NCI-H226 (cell line): ENCODE measurements at regions not wholly inside any gene's neighbourhood (a gene's known extent, or its start where the extent isn't known, plus 50 kb on each side); places are given as distances from the start of the nearest gene placed in this dataset.
"Not testable (repeated sequence)": the region's sequence is repeated elsewhere in the genome, so short reads cannot be mapped to it uniquely, and the experiment has no call there.

ENCODE experiments used
- DNase-seq: peaks from one replicate; pipeline ENCODE4 v3.0.0-alpha.2; 2015

DNA sequence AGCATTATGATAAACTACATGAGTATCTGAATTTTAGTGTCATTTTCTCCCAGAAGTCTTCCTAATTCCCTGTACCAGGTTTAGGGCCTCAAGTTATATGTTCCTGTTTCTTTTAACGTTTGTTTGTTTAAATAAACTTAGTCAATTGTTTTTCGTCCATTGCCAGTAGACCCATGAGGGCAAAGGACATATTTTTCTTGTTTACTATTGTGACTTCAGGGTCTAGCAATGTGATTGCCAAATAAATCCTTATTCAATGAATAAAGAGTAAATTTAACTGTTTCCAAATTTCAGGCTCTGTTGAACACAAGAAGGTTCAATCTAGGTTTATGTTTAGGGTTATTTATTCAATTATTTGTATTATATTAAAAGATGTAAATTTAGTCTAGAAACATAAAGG, 391.6 kb upstream of the MGAT4C start:
- DNase-seq = no peak

GRCh38 chr12:86634456-86635410, 378.5 kb upstream of the MGAT4C start:
- DNase-seq = peak; percentile 37

DNA sequence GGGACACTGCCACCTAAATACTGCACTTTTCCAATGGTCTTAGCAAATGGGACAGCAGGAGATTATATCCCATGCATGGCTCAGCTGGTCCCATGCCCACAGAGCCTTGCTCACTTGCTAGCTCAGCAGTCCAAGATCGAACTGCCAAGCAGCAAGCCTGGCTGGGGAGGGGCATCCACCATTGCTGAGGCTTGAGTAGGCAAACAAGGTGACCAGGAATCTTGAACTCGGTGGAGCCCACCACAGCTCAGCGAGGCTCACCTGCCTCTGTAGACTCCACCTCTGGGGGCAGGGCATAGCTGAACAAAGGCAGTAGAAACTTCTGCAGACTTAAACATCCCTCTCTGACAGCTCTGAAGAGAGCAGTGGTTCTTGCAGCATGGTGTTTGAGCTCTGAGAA, 370.8 kb upstream of the MGAT4C start:
- no peak for DNase-seq

DNA sequence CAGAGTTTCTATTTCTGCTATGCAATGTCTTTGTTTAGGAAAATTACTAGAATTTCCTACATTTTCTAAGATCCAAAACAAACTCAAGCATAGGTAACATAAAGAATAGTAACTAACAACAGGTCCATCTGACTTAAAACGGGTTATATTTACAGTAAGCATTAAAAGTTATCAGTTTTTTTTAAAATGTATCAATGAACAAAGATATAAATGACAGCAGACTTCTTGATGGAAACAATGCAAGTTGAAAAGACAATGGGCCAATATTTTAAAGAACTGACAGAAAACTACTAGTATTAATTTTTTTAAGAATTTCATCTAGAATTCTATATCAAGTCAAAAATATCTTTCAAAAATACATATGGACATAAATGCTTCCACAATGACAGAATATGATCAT, 367.1 kb upstream of the MGAT4C start:
- no peak for DNase-seq

DNA sequence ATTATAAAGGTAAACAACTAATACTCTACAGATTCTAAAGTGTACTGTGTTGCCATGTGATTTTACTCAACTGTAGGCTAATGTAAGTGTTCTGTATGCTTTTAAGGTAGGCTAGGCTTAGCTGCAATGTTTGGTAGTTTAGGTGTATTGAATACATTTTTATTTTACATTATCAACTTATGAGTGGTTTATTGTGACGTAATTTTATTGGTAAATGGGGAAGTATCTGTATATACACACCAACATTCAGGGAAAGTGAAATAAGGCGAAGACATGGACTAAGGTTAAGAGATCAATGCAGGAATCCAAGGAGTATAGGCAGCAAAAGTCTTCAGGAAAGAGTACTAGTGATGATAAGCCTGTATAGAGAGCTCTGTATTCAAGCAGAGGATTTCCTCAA, 365.8 kb upstream of the MGAT4C start:
- DNase-seq = no peak

DNA sequence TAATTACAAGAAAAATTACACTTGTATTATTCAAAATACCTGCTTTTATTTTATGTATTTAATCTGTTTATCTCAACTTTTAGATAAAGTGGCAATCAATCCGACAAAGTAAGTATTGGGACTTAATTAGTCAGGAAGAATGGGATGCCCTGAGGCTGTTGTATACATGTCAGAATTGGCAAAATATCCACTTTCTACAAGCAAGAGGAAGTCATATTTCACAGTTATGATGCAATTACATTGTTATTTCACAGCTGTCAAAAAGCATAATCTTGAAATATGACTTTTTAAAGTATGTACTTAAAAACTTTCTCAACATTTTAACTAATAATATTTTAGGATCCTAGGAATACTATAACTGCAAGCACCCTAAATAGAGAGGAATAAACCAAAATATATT, 357.1 kb upstream of the MGAT4C start:
- DNase-seq = peak; percentile 83

DNA sequence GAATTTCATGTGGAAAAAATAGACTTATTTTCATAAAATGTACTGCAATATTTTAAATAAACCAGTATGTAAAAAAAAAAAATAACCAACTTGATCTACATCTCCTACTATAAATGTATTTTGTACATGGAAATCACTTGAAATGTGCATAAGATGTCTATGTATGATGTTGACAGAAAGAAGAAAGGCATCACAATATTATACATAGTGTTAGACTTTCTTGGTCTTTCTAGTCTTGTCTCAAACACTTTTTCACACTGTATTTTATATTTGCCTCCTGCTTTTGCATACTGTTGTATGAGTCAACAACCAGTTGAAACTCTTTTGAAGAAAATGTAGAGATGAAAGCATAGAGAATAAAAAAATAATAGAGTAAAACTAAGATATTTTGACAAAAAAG, 352.4 kb upstream of the MGAT4C start:
- DNase-seq = no peak

DNA sequence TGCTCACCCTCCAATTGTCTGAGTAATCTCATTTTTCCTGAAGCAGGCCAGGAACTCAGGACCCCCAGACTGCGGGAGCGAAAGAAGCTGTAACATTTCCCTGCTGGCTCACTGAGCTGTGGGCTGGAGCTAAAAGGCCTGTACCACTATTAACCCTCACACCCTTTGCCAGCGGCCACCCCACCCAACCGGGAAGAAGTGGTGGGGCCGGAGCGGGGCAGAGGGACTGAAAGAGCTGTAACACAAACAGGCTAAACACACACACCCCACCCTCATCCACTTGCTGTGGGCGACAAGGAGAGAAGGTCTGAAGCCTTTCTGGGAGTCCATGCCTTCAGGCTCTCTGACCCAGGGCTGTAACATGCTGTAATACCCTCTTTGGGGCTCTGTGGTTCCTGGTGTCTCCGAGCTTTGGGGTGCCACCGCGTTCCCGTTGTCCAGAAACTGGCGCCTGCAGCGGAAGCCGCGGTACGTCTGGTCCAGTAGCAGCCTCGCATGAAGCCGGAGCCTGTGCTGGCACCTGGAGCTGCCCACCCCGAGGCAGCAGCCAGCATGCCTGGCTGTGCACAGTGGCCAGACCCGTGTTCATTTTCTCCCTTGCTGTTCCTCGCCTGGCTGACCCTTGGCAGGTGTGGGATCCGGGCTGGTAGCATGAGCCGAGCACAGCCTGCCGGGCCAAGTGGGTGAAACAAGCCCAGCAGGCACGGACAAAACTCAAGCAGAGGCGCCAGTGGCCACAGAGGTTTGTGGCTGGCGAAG, 345.5 kb upstream of the MGAT4C start:
- no peak for DNase-seq

DNA sequence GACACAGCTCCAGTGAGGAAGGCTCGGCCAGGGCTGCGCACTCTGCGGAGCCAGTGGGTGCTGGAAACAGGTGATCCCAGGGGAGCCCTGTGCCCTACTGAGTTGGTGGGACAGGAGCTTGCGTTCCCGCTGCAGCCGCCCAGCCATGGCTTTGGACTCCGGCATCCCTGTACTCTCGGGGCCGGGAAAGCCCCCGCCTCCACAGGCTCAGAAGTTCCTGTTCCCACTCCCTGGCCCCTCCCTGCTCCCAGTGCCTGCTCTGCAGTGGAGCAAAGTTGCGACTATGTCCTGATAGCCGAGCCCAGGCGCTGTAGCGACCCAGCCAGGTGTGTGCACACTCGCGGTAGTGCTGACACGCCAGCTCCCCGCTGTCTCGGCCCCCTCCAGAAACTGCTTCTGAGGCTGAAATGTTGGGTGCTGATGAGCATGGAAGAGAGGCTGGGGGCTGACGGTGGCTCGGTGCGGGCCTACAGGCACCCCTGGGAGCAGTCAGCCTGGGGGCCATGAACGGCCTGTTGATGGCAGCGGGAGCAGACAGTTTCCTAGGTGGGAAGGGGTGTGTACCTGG, 344.6 kb upstream of the MGAT4C start:
- DNase-seq = no peak

- no peak for DNase-seq
These were observed 341.2 kb upstream of the MGAT4C start for GRCh38 chr12:86597431-86597830.

- DNase-seq = no peak
These were observed 334.1 kb upstream of the MGAT4C start for GRCh38 chr12:86590296-86590695.

GRCh38 chr12:86574143-86574542, 318.0 kb upstream of the MGAT4C start:
- no peak for DNase-seq

DNA sequence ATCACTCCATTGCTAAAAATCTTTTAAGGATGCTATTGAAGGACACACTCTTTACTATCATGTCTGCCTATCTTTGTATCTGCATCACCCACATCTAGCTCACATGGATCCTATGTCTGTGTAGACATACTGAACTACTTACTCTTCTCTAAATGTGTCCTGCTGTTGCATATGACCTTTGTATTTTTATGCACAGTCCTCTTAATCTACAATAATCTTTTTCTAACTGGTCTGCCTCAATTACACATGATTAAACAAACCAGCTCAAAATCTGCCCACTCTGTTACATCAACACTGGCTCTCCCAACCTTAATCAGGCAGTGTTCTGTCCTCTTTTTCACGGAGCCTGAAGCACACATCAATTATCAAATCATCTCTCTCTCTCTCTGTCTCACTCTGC, 316.3 kb upstream of the MGAT4C start:
- DNase-seq = no peak

DNA sequence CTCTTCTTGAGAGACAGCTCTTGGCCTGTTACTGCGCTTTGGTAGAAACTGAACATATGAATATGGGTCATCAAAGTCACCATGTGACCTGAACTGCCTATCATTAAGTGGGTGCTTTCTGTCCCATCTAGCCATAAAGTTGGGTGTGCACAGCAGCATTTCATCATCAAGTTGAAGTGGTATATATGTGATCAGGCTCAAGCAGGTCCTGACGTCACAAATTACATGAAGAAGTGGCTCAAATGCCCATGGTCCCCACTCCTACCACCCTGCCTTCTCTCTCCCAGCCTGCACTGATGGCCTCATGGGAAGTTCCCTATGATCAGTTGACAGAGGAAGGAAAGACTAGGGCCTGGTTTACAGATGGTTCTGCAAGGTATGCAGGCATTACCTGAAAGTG, 308.8 kb upstream of the MGAT4C start:
- DNase-seq = no peak

DNA sequence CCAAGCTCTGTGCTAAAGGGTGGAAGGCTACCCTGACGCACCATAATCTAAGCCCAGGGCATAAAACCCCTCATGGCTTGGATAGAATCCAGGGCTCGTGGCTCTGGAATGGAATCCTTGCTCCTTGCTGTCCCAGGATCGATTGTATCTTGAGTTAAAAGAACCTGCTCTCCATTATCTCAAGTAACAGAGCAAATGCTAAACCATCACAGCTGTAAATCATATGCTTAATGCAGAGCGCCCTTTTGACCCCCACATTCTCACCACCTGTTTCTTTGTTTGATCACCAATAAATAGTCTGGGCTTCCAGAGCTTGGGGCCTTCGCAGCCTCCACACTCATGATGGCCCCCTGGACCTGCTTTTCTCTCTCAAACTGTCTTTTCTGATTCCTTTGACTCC, 299.3 kb upstream of the MGAT4C start:
- not testable (repeated sequence) for DNase-seq

GRCh38 chr12:86551146-86551571, 295.0 kb upstream of the MGAT4C start:
- no peak for DNase-seq

DNA sequence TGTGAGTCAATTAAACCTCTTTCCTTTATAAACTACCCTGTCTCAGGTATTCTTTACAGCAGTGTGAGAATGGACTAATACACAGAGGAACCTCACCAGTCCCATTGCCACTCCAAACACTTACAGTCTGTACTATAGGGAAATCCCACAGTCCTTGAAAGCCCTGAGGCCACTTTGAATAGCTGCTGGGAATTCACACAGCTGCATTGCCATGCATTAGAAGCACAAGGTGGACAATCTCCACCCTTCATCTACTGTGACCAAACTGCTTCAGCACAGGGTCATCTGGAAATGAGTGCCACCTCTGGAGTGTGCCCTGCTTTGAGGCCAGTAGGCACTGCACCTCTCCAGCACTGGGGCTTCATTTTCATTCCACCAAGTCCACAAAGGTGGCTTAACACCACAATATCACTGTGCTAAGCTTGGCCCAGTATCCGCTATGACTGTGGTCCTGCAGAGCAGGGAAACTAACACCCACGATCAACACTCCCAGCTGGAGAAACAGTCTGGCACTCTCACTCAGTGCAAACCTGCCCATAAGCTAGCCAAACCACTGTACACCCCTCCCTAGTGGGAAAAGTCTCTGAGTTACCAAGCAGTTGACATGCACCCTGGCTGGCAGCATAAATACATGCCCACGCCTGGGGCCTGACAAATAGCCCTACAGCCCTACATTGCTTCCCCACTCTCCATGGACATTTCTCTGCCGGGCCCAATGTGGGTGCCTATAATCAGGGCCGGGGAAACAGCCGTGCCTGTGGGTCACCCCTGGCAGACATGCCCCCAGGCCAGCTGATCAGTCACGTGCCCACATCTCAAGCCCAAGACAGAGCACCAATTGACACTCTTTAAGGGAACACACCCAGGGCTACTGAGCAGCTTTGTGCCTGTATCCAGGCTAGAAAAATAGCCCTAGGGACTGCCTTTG, 294.3 kb upstream of the MGAT4C start:
- no peak for DNase-seq

- DNase-seq = no peak
These were observed 287.5 kb upstream of the MGAT4C start for GRCh38 chr12:86543716-86544115.

DNA sequence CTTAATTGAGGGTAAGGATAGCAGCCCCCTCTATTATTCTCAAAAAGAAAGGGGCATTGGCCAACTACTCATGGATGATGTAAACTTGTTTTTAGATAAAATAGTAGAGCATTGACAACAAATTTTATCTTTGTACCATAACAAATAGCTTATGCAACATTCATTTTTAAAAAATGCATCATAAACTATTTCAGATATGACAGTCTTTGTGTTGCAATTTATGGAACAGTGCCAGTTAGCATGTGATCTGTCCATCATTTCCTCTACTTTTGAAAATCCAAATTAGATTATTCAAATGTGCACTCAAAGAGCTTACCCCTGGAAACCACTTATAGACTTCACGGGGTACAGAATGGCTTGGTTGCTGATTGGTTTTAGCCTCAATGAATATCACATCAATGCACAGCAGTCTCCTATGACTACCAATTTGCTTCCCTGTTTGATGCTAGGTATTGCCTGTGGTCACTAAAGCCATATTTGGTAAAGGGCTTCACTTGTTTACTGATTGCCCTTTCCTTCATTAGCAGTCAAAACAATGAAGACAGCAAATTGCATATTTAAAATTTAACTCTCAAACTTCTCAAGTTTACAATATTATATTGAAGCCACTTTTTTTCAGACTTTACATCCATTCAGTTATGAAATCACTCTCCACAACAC, 274.9 kb upstream of the MGAT4C start:
- DNase-seq = peak; percentile 71

- no peak for DNase-seq
These were observed 269.9 kb upstream of the MGAT4C start for GRCh38 chr12:86526060-86526595.

DNA sequence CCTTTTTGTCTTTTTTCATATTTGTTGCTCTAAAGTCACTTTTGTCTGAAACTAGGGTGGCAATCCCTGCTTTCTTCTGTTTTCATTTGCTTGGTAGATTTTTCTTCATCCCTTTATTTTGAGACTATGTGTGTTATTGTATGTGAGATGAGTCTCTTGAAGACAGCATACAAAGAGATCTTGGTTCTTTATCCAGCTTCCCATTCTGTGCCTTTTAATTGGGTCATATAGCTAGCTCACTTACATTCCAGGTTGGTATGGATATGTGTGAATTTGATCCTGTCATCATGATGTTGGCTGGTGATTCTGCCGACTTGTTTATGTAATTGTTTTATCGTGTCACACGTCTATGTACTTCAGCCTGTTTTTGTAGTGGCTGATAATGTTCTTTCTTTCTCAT, 267.7 kb upstream of the MGAT4C start:
- no peak for DNase-seq

- no peak for DNase-seq
These were observed 265.7 kb upstream of the MGAT4C start for GRCh38 chr12:86521870-86522269.
